ENCODE measurements at regions not wholly inside any gene's neighbourhood (a gene's known extent, or its start where the extent isn't known, plus 50 kb on each side); places are given as distances from the start of the nearest gene placed in this dataset.
A peak's percentile ranks its signal among the peaks of the same experiment; 100 is the strongest.
"Not testable (repeated sequence)": the region's sequence is repeated elsewhere in the genome, so short reads cannot be mapped to it uniquely, and the experiment has no call there.

GRCh38 chr15:96838081-96838480 lies 507.6 kb downstream of the NR2F2 start:
- DNase-seq, result no peak

- peak; percentile 9 to 16 for DNase-seq
Measured at GRCh38 chr15:96849271-96849900, 518.9 kb downstream of the NR2F2 start.

GRCh38 chr15:96851613-96852012 lies 521.1 kb downstream of the NR2F2 start:
- no peak for DNase-seq

- no peak for DNase-seq
Measured at GRCh38 chr15:96858694-96859093, 528.2 kb downstream of the NR2F2 start.

- peak in 1 of 2 experiments; percentile 17 for DNase-seq
Measured at GRCh38 chr15:96860741-96861140, 530.2 kb downstream of the NR2F2 start.

GRCh38 chr15:96867992-96868391 lies 537.5 kb downstream of the NR2F2 start:
- DNase-seq, result no peak

GRCh38 chr15:96869122-96869521 lies 538.6 kb downstream of the NR2F2 start:
- no peak for DNase-seq

- DNase-seq, result no peak
Measured at GRCh38 chr15:96869790-96870189, 539.3 kb downstream of the NR2F2 start.

GRCh38 chr15:96870580-96870979 lies 540.1 kb downstream of the NR2F2 start:
- no peak for DNase-seq

GRCh38 chr15:96877442-96877841 lies 546.9 kb downstream of the NR2F2 start:
- not testable (repeated sequence) for DNase-seq

- no peak for DNase-seq
Measured at GRCh38 chr15:96878129-96878528, 547.6 kb downstream of the NR2F2 start.

- no peak for DNase-seq
Measured at GRCh38 chr15:96882121-96882772, 551.7 kb downstream of the NR2F2 start.

GRCh38 chr15:96887730-96888129 lies 557.2 kb downstream of the NR2F2 start:
- no peak for DNase-seq

GRCh38 chr15:96888764-96889163 lies 558.3 kb downstream of the NR2F2 start:
- no peak for DNase-seq

- no peak for DNase-seq
Measured at GRCh38 chr15:96889734-96890480, 559.4 kb downstream of the NR2F2 start.

- DNase-seq, result no peak
Measured at GRCh38 chr15:96891046-96891445, 560.5 kb downstream of the NR2F2 start.

- DNase-seq, result peak; percentile 50 to 75
Measured at GRCh38 chr15:96893159-96893906, 562.8 kb downstream of the NR2F2 start.

- DNase-seq, result no peak
Measured at GRCh38 chr15:96894659-96895058, 564.2 kb downstream of the NR2F2 start.

- DNase-seq, result no peak
Measured at GRCh38 chr15:96896766-96897165, 566.3 kb downstream of the NR2F2 start.

GRCh38 chr15:96914081-96914480 lies 583.6 kb downstream of the NR2F2 start:
- no peak for DNase-seq

GRCh38 chr15:96916750-96917149 lies 586.2 kb downstream of the NR2F2 start:
- no peak for DNase-seq

- no peak for DNase-seq
Measured at GRCh38 chr15:96924570-96924969, 594.1 kb downstream of the NR2F2 start.

Data from NCI-H2081 (cell line).